HG02571 (cell line): ENCODE measurements at regions not wholly inside any gene's neighbourhood (a gene's known extent, or its start where the extent isn't known, plus 50 kb on each side); places are given as distances from the start of the nearest gene placed in this dataset.

Source experiments
- ATAC-seq: cut with Tn5 transposase; IDR thresholded peaks from one replicate; pipeline ENCODE4 v1.9.1; 2021; ENCODE audit warnings: mild to moderate bottlenecking, moderate library complexity; ENCODE audit not compliant: unreplicated experiment

- no peak for ATAC-seq
Measured at GRCh38 chr20:54713727-54714126, 238.3 kb downstream of the DOK5 start.

GRCh38 chr20:54711071-54711470, 235.7 kb downstream of the DOK5 start:
- ATAC-seq: no peak

GRCh38 chr20:54710341-54710740, 234.9 kb downstream of the DOK5 start:
- no peak for ATAC-seq

DNA sequence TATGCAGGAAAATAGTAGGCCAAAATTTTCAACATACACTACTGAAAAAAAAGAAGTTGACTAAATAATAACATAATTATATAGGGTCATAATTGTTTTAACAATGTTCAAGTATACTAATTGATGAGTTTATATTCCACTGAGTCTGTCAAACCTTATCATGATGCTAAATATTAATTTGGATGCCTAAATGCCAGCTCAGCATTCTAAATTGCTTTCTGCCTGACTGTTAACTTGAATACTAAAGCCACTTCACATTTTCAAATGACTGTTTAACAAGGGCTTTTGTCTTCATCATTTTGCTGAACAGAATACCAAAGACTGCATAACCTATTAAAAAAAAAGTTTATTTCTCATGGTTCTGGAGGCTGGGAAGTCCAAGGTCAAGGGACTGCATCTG, 232.8 kb downstream of the DOK5 start:
- ATAC-seq: no peak

DNA sequence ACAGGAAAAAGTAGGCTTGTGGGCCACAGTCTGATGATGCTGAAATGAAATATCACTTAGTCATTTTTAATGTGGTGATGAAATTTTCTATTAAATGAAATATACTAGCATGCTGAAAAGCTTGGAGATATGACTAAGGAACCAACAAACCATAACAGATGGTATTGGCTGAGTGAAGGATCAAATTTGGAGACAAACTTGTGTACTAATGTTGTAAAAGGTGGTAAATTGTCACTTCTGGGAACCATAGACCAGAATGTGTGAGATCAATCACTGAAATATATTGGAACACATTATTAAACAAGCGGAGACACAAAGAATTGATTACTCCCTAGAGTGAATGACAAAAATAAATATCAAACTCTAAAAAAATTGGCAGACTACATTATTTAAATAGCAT, 232.4 kb downstream of the DOK5 start:
- no peak for ATAC-seq

DNA sequence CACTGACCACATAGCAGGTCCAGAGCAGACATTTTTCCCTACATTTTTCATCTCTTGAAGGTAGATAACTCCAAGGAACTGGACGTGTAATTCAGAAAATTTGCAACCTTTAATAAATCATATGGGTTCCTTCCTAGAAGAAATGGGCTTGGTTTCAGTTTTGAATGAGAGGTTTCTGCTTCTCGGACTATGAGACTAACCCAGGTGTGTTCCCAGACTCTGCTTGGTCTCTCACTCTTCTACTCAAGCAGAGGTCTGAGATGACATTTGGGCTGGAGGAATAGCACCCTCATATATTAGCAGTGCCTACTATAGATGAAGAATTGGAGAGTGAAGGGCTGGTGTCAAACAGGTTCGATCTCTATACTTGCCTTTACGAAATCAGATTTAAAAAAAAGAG, 231.2 kb downstream of the DOK5 start:
- no peak for ATAC-seq

DNA sequence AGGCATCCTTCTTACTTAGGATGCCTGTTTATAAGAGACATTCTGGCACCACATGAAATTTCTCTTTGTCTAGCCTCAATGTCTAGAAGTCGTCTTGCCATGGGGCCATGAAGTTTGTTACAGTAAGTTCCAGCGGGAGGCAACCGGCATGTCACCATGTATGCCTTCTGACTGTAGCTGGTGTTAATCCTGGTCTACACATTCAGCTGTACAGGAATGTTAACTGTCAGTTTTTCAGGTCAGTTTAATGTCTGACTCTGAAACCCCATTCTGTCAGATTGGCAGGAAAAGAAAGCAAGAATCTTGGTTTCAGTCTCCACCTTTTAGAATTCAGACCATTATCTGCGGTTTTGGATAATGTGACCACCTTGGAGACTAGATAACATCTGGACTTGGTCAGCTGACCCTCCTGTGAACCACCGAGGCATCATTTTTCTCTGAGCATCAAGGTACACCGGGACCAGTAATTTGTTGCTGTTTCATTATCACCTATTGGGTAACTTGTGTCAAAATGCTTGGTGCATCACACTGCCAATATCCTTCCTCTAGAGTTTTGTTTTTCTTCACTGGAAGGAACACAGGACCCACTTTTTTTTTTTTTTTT, 228.7 kb downstream of the DOK5 start:
- no peak for ATAC-seq
